Adipocyte (in vitro differentiated cells): ENCODE measurements at regions not wholly inside any gene's neighbourhood (a gene's known extent, or its start where the extent isn't known, plus 50 kb on each side); places are given as distances from the start of the nearest gene placed in this dataset.

Source experiments
- DNase-seq: peaks from one replicate; pipeline ENCODE4 v3.0.0-alpha.2; 2015; ENCODE audit warnings: low read depth
- H3K27me3 ChIP-seq: replicated peaks from 2 replicates; pipeline ENCODE4 v1.7.0; 2013; ENCODE audit warnings: mild to moderate bottlenecking, low read length, moderate library complexity; ENCODE audit not compliant: control insufficient read depth, insufficient read depth
- H3K36me3 ChIP-seq: 2 replicates; pipeline ENCODE4 v1.7.0; 2013; ENCODE audit warnings: low read length, mild to moderate bottlenecking, moderate library complexity; ENCODE audit not compliant: control insufficient read depth, insufficient read depth, severe bottlenecking
- H3K4me1 ChIP-seq: 2 replicates; pipeline ENCODE4 v1.7.0; 2013; ENCODE audit warnings: mild to moderate bottlenecking, low read length, moderate library complexity; ENCODE audit not compliant: control insufficient read depth, insufficient read depth
- H3K4me3 ChIP-seq: 2 replicates; pipeline ENCODE4 v1.7.0; 2013; ENCODE audit warnings: mild to moderate bottlenecking, low read length, moderate library complexity
- H3K9ac ChIP-seq: 2 replicates; pipeline ENCODE4 v1.7.0; 2013; ENCODE audit warnings: mild to moderate bottlenecking, low read length, moderate library complexity
- H3K9me3 ChIP-seq: 2 replicates; pipeline ENCODE4 v1.7.0; 2013; ENCODE audit warnings: mild to moderate bottlenecking, low read length, moderate library complexity; ENCODE audit not compliant: control insufficient read depth

DNA sequence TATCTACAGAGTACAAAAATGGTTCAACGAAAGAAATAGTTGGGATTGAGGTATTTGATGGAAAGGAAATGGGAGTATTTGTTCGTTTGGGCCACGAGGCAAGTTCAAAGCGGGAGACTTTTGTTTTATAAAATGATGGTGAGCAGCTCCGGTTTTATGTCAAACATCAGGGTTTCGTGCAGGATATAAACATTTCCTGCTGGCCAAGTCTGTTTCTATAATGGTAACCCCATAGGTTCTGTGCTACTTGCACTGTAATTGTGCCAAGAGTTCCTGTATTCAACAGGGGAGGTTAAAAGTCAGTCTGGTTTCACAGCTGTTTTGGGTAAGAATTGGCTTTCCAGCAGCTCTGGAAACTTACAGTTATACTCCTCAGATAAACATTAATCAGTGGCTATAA is 290.3 kb upstream of the NRIP1 start:
- Histone ChIP-seq H3K9ac (no peak overlapping the region), H3K9me3 (no peaks in the 10 kb centered on the region), H3K27me3 (no peaks in the 10 kb centered on the region), H3K36me3 (no peaks in the 10 kb centered on the region), H3K4me3 (no peak overlapping the region), H3K4me1 (no peaks in the 10 kb centered on the region)
- no peak for DNase-seq

- Histone ChIP-seq H3K4me1 (no peaks in the 10 kb centered on the region), H3K9ac (no peak overlapping the region), H3K36me3 (no peaks in the 10 kb centered on the region), H3K4me3 (no peak overlapping the region), H3K9me3 (no peaks in the 10 kb centered on the region), H3K27me3 (no peaks in the 10 kb centered on the region)
- no peak for DNase-seq
Measured at GRCh38 chr21:15359251-15359650, 294.5 kb upstream of the NRIP1 start.

DNA sequence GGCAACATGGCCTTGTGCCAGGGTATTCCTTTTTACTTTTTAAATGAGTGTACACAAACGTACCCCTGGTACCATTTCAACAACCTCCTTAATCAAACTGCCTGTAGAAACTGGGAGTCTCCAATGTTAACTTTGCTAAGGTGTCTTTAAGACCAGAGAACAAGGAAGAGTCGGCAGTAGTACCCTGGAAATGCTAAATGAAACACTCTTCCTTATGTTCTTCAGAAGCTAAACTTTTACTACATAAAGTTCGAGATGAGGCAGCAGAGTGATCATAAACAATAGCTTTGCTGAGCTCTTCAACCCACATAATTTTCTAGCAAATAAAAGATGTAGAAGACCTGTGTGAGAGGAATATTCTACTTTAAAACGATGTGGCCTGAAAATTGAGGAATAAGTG is 297.7 kb upstream of the NRIP1 start:
- Histone ChIP-seq H3K4me1 (no peaks in the 10 kb centered on the region), H3K36me3 (no peaks in the 10 kb centered on the region), H3K9ac (no peak overlapping the region), H3K9me3 (peaks cover 8% of the 10 kb centered on the region), H3K4me3 (no peak overlapping the region), H3K27me3 (no peaks in the 10 kb centered on the region)
- no peak for DNase-seq

DNA sequence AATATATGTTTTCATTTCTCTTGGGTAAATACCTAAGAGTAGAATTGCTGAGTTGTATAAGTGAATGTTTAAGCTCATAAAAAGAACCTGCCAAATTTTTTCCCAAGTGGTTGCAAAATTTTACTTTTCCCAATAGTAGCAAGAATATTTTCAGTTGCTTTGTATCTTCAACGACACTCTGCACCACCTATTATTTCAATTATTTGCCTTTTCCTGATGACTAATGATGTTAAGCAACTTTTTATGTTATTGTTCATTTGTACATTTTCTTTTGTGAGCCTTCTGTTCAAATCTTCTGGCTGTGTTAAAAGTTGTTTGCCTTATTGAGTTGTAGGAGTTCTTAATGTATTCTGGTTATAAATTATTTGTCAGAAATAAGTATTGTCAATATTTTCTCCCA is 299.1 kb upstream of the NRIP1 start:
- H3K9ac ChIP-seq, result no peak overlapping the region
- no peak overlapping the region for H3K4me3 ChIP-seq
- DNase-seq, result no peak
- no peaks in the 10 kb centered on the region for H3K4me1 ChIP-seq
- no peaks in the 10 kb centered on the region for H3K36me3 ChIP-seq
- no peaks in the 10 kb centered on the region for H3K27me3 ChIP-seq
- peaks cover 8% of the 10 kb centered on the region for H3K9me3 ChIP-seq

DNA sequence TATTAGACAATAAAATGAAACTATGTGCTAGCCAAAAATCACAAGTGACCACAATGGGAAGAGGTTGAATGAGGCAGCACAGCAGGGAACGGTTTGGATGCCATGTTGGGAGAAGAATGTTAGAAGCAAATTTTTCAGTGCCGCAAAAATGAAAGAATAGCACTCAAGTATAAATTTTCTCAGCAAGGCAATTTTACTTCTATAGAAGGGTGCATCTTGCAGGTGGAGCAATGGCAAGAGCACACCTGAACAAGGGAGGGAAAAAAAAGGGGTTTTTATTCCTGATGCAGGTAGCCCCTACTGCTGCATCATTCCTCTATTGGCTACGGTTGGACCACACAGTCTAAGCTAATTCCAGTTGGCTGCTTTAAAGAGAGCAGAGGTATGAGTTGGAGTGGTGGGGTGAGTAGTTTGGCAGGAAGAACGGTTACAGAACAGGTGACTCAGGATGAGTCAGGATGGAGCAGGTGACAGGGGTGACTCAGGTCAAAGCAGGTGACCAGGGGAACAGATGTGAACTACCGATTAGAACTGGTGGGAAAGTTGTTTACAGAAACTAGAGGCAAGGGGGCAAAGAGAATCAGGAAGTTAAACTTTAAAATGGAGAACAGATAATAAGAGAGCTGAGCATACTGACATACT is 301.1 kb upstream of the NRIP1 start:
- peaks cover 8% of the 10 kb centered on the region for H3K9me3 ChIP-seq
- H3K4me3 ChIP-seq, result no peak overlapping the region
- H3K36me3 ChIP-seq, result no peaks in the 10 kb centered on the region
- no peak for DNase-seq
- H3K27me3 ChIP-seq, result no peaks in the 10 kb centered on the region
- no peak overlapping the region for H3K9ac ChIP-seq
- no peaks in the 10 kb centered on the region for H3K4me1 ChIP-seq

DNA sequence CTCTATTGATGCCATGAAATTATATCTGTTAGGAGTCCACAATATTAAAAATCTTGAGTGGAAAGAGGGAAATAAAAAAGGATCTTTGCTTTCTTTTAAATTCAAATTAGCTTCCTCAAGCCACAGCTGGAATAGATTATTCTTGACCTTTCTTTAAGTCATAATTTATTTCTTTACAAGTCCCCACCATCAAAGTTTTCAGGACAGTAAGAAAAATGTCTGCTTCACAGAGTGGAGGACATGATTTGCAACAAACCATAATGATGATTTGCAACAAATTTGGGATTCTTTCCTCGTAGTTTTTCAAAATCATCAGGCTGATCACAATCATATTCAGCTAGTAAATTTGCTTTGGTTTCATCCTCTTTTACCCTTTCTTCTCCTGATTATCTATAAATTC is 301.8 kb upstream of the NRIP1 start:
- Histone ChIP-seq H3K27me3 (no peaks in the 10 kb centered on the region), H3K36me3 (no peaks in the 10 kb centered on the region), H3K9ac (no peak overlapping the region), H3K4me3 (no peak overlapping the region), H3K9me3 (peaks cover 8% of the 10 kb centered on the region), H3K4me1 (no peaks in the 10 kb centered on the region)
- no peak for DNase-seq

DNA sequence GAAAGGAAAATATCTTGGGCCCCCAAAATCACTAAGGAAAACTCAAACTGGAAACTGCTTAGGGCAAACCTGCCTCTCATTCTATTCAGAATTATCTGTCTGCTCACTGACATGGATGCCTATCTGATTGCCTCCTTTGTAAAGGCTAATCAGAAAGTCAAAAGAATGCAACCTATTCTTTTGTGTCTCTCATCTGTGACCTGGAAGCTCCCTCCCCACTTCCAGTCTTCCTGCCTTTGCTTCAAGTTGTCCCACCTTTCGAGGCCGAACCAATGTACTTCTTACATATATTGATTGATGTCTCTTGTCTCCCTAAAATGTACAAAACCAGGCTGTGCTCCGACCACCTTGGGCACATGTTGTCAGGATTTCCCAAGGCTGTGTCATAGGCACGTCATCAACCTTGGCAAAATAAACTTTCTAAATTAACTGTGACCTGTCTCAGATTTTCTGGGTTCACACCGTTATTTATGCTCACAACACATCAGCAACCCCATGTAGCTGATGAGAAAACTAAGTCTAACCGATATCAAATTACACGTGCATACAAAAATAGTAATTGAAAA is 302.3 kb upstream of the NRIP1 start:
- Histone ChIP-seq H3K9ac (no peak overlapping the region), H3K4me1 (no peaks in the 10 kb centered on the region), H3K36me3 (no peaks in the 10 kb centered on the region), H3K4me3 (no peak overlapping the region), H3K27me3 (no peaks in the 10 kb centered on the region), H3K9me3 (peaks cover 8% of the 10 kb centered on the region)
- DNase-seq, result no peak

DNA sequence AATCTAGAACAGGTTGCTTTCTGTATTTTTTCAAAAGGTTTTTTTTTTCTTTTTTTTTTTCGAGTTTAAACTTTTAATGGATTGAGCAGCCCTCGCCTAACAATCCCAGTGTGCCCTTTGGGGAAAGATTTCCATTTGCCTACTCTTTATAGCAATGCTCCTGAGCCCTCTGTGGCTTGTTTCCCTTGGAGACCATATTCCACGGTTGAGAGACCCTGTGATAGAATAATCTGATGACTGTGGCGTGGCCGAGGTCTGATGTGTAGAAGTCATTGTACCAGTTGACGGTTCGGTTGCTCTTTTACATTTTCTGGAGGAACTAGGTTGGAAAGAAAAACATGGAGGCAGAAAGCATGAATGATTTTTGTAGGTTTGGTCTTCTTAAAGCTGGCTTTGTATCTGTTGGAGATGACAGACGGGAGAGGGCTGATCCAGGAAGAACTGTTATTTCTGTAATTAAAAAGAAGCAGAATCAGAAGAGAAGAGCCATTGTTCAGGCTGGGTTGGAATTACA is 305.7 kb upstream of the NRIP1 start:
- Histone ChIP-seq H3K9ac (no peak overlapping the region), H3K4me3 (no peak overlapping the region), H3K36me3 (no peaks in the 10 kb centered on the region), H3K9me3 (peaks cover 6% of the 10 kb centered on the region), H3K4me1 (no peaks in the 10 kb centered on the region), H3K27me3 (no peaks in the 10 kb centered on the region)
- no peak for DNase-seq

GRCh38 chr21:15373941-15374340 is 309.1 kb upstream of the NRIP1 start:
- H3K9ac ChIP-seq, result no peak overlapping the region
- no peak overlapping the region for H3K4me3 ChIP-seq
- H3K4me1 ChIP-seq, result no peaks in the 10 kb centered on the region
- H3K27me3 ChIP-seq, result no peaks in the 10 kb centered on the region
- DNase-seq, result no peak
- H3K9me3 ChIP-seq, result no peaks in the 10 kb centered on the region
- H3K36me3 ChIP-seq, result no peaks in the 10 kb centered on the region

GRCh38 chr21:15379776-15380175 is 315.0 kb upstream of the NRIP1 start:
- no peak overlapping the region for H3K9ac ChIP-seq
- no peaks in the 10 kb centered on the region for H3K36me3 ChIP-seq
- H3K9me3 ChIP-seq, result peaks cover 4% of the 10 kb centered on the region
- H3K4me1 ChIP-seq, result no peaks in the 10 kb centered on the region
- DNase-seq, result no peak
- no peak overlapping the region for H3K4me3 ChIP-seq
- H3K27me3 ChIP-seq, result no peaks in the 10 kb centered on the region

DNA sequence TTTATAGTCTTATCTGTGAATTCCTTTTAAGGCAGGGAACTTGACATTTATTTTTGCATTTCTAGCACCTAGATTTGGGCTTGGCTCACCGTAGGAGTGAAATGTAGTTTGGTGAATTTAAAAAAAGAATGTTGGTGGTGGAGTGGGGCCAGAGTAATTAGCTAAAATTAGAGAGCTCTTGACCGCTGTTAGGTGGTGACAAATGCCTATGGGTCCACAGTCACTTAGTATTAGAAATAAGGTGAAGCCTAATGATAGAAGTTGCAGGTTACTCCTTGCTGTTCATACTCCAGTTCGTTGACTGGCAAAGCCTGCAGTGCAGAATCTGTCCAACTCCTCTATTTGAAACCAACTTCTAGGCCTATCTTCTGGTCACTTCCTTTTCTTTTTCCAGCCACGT is 318.8 kb upstream of the NRIP1 start:
- Histone ChIP-seq H3K4me1 (no peaks in the 10 kb centered on the region), H3K9me3 (peaks cover 4% of the 10 kb centered on the region), H3K27me3 (no peaks in the 10 kb centered on the region), H3K9ac (no peak overlapping the region), H3K4me3 (no peak overlapping the region), H3K36me3 (no peaks in the 10 kb centered on the region)
- DNase-seq, result no peak

GRCh38 chr21:15390049-15390448 is 325.2 kb upstream of the NRIP1 start:
- H3K4me1 ChIP-seq, result no peaks in the 10 kb centered on the region
- H3K4me3 ChIP-seq, result no peak overlapping the region
- no peak overlapping the region for H3K9ac ChIP-seq
- no peak for DNase-seq
- no peaks in the 10 kb centered on the region for H3K27me3 ChIP-seq
- H3K36me3 ChIP-seq, result no peaks in the 10 kb centered on the region
- H3K9me3 ChIP-seq, result no peaks in the 10 kb centered on the region
